ENCODE measurements at regions not wholly inside any gene's neighbourhood (a gene's known extent, or its start where the extent isn't known, plus 50 kb on each side); places are given as distances from the start of the nearest gene placed in this dataset.
"Not testable (repeated sequence)": the region's sequence is repeated elsewhere in the genome, so short reads cannot be mapped to it uniquely, and the experiment has no call there.

- Mint-ChIP-seq H3K27me3 (no peaks in the 10 kb centered on the region), H3K36me3 (ENCODE audit: low read depth) (no peaks in the 10 kb centered on the region), H3K9me3 (no peaks in the 10 kb centered on the region), H3K4me1 (ENCODE audit: low read depth) (no peaks in the 10 kb centered on the region), H3K27ac (no peak overlapping the region), H3K4me3 (no peak overlapping the region)
- DNase-seq = no peak
Observed at GRCh38 chr14:49036984-49037516, 549.1 kb downstream of the RPS29 start.

DNA sequence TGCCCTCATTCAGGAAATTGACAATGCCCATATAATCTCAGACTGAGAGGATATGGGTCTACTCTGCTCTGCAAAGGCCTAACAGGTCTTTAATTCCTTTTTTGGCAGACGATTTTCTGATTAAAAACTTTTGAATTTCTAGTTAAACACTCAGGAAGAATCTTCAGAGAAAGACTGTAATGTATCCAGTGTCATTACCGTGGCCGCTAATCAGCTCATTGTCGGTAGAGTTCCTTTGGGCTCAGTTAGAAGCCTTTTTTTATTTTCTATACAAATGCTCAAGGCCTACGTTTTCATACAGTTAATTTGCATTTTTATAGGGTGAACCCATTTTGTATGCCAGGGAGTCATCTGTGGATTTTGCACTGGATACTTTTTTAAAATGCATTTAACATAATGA lies 549.9 kb downstream of the RPS29 start:
- H3K4me3 Mint-ChIP-seq = no peak overlapping the region
- no peaks in the 10 kb centered on the region for H3K9me3 Mint-ChIP-seq
- H3K27me3 Mint-ChIP-seq = no peaks in the 10 kb centered on the region
- H3K36me3 Mint-ChIP-seq (ENCODE audit: low read depth) = no peaks in the 10 kb centered on the region
- no peaks in the 10 kb centered on the region for H3K4me1 Mint-ChIP-seq (ENCODE audit: low read depth)
- no peak for DNase-seq
- H3K27ac Mint-ChIP-seq = no peak overlapping the region

DNA sequence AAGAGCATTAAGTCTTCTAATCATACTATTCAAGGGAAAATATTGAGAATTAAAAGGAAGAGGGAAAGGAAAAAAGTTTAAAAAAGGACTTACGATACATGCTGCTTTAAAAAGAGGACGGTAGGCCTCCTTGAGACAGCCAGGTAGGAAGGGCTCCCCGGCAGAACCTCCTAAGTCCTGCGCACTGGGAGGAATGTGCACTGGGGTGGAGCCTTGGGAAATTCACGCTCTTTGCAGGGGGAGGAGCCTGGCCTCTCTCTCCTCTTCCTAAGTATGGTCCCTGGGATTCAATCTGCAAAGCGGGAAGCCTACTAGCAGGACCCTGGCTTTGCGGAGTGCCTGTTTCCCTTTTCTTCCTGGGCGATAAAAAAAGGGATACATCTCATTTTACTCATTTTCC lies 553.0 kb downstream of the RPS29 start:
- Mint-ChIP-seq H3K36me3 (ENCODE audit: low read depth) (no peaks in the 10 kb centered on the region), H3K27me3 (no peaks in the 10 kb centered on the region), H3K27ac (no peak overlapping the region), H3K9me3 (no peaks in the 10 kb centered on the region), H3K4me3 (no peak overlapping the region), H3K4me1 (ENCODE audit: low read depth) (no peaks in the 10 kb centered on the region)
- DNase-seq = no peak

DNA sequence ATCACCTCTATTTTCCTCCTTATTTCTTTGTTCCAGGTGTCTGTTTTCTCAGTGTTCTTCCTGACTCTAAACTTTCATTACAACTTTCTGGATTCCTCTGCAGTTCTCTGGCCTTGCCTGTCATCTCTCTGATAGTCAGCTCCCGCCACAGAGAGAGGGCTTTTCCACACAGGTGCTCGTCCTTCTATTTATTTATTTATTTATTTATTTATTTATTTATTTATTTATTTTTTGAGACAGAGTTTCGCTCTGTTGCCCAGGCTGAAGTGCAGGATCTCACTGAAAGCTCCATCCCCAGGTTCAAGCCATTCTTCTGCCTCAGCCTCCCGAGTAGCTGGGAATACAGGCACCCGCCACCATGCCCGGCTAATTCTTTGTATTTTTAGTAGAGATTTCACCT lies 554.5 kb downstream of the RPS29 start:
- not testable (repeated sequence) for H3K27me3 Mint-ChIP-seq; H3K4me3 Mint-ChIP-seq; H3K4me1 Mint-ChIP-seq (ENCODE audit: low read depth); H3K36me3 Mint-ChIP-seq (ENCODE audit: low read depth); H3K9me3 Mint-ChIP-seq; H3K27ac Mint-ChIP-seq; DNase-seq

- Mint-ChIP-seq H3K9me3 (peaks cover 4% of the 10 kb centered on the region), H3K27me3 (no peaks in the 10 kb centered on the region), H3K4me3 (no peak overlapping the region), H3K36me3 (ENCODE audit: low read depth) (no peaks in the 10 kb centered on the region), H3K27ac (no peak overlapping the region), H3K4me1 (ENCODE audit: low read depth) (no peaks in the 10 kb centered on the region)
- DNase-seq = no peak
Observed at GRCh38 chr14:49019467-49020115, 566.6 kb downstream of the RPS29 start.

GRCh38 chr14:49017447-49017846 lies 568.7 kb downstream of the RPS29 start:
- Mint-ChIP-seq H3K27me3 (no peaks in the 10 kb centered on the region), H3K4me1 (ENCODE audit: low read depth) (no peaks in the 10 kb centered on the region), H3K4me3 (no peak overlapping the region), H3K36me3 (ENCODE audit: low read depth) (no peaks in the 10 kb centered on the region), H3K27ac (no peak overlapping the region), H3K9me3 (no peaks in the 10 kb centered on the region)
- no peak for DNase-seq

DNA sequence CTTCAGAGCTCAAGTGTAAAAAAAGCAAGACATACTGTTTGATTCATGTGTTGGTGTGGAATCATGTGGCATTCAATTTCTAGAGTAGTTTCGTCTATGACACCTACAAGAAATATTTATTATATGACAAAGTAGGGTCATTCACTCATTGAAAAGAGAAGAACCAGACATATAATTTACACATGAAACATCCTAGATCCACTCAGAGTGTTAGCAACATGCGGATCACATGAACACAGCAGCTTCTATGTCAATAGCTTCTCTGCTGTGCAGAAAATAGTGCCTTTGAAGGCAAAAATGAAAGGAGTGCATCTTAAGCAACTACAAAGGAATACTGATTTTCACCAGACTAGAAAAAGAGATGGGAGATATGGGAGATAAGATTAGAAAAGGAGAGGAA lies 569.8 kb downstream of the RPS29 start:
- Mint-ChIP-seq H3K4me1 (ENCODE audit: low read depth) (no peaks in the 10 kb centered on the region), H3K27ac (no peak overlapping the region), H3K9me3 (no peaks in the 10 kb centered on the region), H3K4me3 (no peak overlapping the region), H3K27me3 (no peaks in the 10 kb centered on the region), H3K36me3 (ENCODE audit: low read depth) (no peaks in the 10 kb centered on the region)
- no peak for DNase-seq

DNA sequence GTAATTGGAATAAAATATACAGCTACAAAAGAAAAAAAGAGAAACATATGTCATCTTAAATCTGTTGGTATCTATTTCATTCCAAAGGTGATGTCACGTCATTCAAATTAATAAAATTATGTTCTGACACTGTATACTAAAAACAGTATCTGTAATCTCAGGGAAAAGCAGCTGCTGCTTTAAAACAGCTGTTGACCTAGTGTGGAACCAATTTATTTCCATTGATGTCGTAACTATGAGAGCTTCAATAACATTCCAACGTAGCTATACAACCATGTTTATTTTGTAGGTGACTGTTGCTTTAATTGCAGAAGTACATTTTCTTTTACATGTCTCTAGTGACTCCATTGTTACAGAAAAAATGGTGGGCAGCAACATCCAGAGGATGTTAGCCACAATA lies 571.7 kb downstream of the RPS29 start:
- Mint-ChIP-seq H3K9me3 (no peaks in the 10 kb centered on the region), H3K4me1 (ENCODE audit: low read depth) (no peaks in the 10 kb centered on the region), H3K4me3 (no peak overlapping the region), H3K36me3 (ENCODE audit: low read depth) (no peaks in the 10 kb centered on the region), H3K27me3 (no peaks in the 10 kb centered on the region), H3K27ac (no peak overlapping the region)
- DNase-seq = no peak

DNA sequence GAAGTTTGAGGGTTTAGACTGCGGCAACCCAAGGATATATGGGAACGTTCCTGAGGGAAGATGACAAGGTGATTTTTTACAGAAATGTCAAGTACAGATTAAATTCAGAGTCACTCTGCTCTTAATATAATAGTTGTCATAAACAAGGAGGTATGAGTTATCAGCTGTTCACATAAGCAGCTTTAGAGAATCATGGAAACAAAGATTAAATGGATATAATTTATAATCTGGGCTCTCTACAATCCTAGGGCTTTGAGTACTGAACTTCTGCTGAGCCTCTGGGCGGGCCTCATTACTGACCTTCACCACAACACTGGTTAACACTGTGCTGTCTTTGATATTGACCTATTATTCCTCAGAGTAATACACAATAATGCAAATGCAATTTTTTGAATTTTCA lies 577.8 kb downstream of the RPS29 start:
- Mint-ChIP-seq H3K4me3 (no peak overlapping the region), H3K4me1 (ENCODE audit: low read depth) (no peaks in the 10 kb centered on the region), H3K9me3 (no peaks in the 10 kb centered on the region), H3K36me3 (ENCODE audit: low read depth) (no peaks in the 10 kb centered on the region), H3K27ac (no peak overlapping the region), H3K27me3 (no peaks in the 10 kb centered on the region)
- DNase-seq = no peak

GRCh38 chr14:48991141-48991540 lies 595.0 kb downstream of the RPS29 start:
- no peak overlapping the region for H3K27ac Mint-ChIP-seq
- H3K9me3 Mint-ChIP-seq = no peaks in the 10 kb centered on the region
- DNase-seq = no peak
- no peak overlapping the region for H3K4me3 Mint-ChIP-seq
- H3K36me3 Mint-ChIP-seq (ENCODE audit: low read depth) = no peaks in the 10 kb centered on the region
- H3K27me3 Mint-ChIP-seq = no peaks in the 10 kb centered on the region
- no peaks in the 10 kb centered on the region for H3K4me1 Mint-ChIP-seq (ENCODE audit: low read depth)

GRCh38 chr14:48983351-48983888 lies 602.8 kb downstream of the RPS29 start:
- Mint-ChIP-seq H3K4me3 (no peak overlapping the region), H3K36me3 (ENCODE audit: low read depth) (no peaks in the 10 kb centered on the region), H3K9me3 (no peaks in the 10 kb centered on the region), H3K27ac (no peak overlapping the region), H3K27me3 (no peaks in the 10 kb centered on the region), H3K4me1 (ENCODE audit: low read depth) (no peaks in the 10 kb centered on the region)
- no peak for DNase-seq

- Mint-ChIP-seq H3K27me3 (no peaks in the 10 kb centered on the region), H3K4me1 (ENCODE audit: low read depth) (no peaks in the 10 kb centered on the region), H3K4me3 (no peak overlapping the region), H3K9me3 (no peaks in the 10 kb centered on the region), H3K36me3 (ENCODE audit: low read depth) (no peaks in the 10 kb centered on the region), H3K27ac (no peak overlapping the region)
- DNase-seq = no peak
Observed at GRCh38 chr14:48974994-48975393, 611.2 kb downstream of the RPS29 start.

GRCh38 chr14:48973151-48973550 lies 613.0 kb downstream of the RPS29 start:
- Mint-ChIP-seq H3K4me1 (ENCODE audit: low read depth) (no peaks in the 10 kb centered on the region), H3K4me3 (no peak overlapping the region), H3K9me3 (no peaks in the 10 kb centered on the region), H3K27me3 (no peaks in the 10 kb centered on the region), H3K36me3 (ENCODE audit: low read depth) (no peaks in the 10 kb centered on the region), H3K27ac (no peak overlapping the region)
- DNase-seq = no peak

DNA sequence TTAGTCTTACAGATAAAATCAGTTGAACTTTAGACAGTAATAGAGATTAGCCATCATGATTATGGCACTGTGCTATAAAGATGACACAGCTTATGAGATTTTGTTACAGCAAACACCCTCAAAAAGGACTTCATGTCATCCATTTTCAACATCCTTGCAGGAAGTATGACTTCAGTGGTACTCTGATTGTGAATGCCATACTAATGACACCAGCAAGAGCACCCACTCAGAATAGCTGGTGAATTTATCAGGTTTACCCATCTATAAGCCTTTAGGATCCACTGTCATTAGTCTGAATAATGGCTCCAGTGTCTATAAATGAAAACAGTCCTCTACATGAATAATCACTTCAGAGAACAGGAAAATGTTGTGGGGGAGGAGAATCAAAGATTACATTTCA lies 615.2 kb downstream of the RPS29 start:
- H3K27me3 Mint-ChIP-seq = no peaks in the 10 kb centered on the region
- H3K4me3 Mint-ChIP-seq = no peak overlapping the region
- no peaks in the 10 kb centered on the region for H3K4me1 Mint-ChIP-seq (ENCODE audit: low read depth)
- H3K9me3 Mint-ChIP-seq = no peaks in the 10 kb centered on the region
- H3K36me3 Mint-ChIP-seq (ENCODE audit: low read depth) = no peaks in the 10 kb centered on the region
- no peak for DNase-seq
- no peak overlapping the region for H3K27ac Mint-ChIP-seq

- DNase-seq = no peak
- Mint-ChIP-seq H3K9me3 (no peaks in the 10 kb centered on the region), H3K4me1 (ENCODE audit: low read depth) (no peaks in the 10 kb centered on the region), H3K27ac (no peak overlapping the region), H3K36me3 (ENCODE audit: low read depth) (no peaks in the 10 kb centered on the region), H3K4me3 (no peak overlapping the region), H3K27me3 (no peaks in the 10 kb centered on the region)
Observed at GRCh38 chr14:48967419-48967818, 618.8 kb downstream of the RPS29 start.
